ENCODE measurements at regions not wholly inside any gene's neighbourhood (a gene's known extent, or its start where the extent isn't known, plus 50 kb on each side); places are given as distances from the start of the nearest gene placed in this dataset.

GRCh38 chr18:40415176-40415791 lies 1539.8 kb upstream of the PIK3C3 start:
- TF ChIP-seq TAF1 (IDR thresholded peaks at IDR 0.05; ENCODE audit: borderline replicate concordance, insufficient read depth, low read length), result no peak
- TF ChIP-seq SIN3A (IDR thresholded peaks at IDR 0.05; ENCODE audit: borderline replicate concordance, insufficient read depth, low read length), result no peak
- TF ChIP-seq REST (IDR thresholded peaks at IDR 0.05; ENCODE audit: insufficient read depth in 1 of 2, low read depth in 2 of 2, low read length in 2 of 2), result no peak
- no peak for TF ChIP-seq POLR2AphosphoS5 (IDR thresholded peaks at IDR 0.05; ENCODE audit: low read depth, low read length)
- no peak for TF ChIP-seq FOXP2 (optimal IDR thresholded peaks at IDR 0.05; ENCODE audit: borderline replicate concordance, extremely low read depth, extremely low read length, insufficient read depth)

GRCh38 chr18:40414155-40414754 lies 1540.8 kb upstream of the PIK3C3 start:
- TF ChIP-seq POLR2AphosphoS5 (IDR thresholded peaks at IDR 0.05; ENCODE audit: low read depth, low read length) (no peak), SIN3A (IDR thresholded peaks at IDR 0.05; ENCODE audit: borderline replicate concordance, insufficient read depth, low read length) (no peak), FOXP2 (optimal IDR thresholded peaks at IDR 0.05; ENCODE audit: borderline replicate concordance, extremely low read depth, extremely low read length, insufficient read depth) (no peak), TAF1 (IDR thresholded peaks at IDR 0.05; ENCODE audit: borderline replicate concordance, insufficient read depth, low read length) (no peak), REST (IDR thresholded peaks at IDR 0.05; ENCODE audit: insufficient read depth in 1 of 2, low read depth in 2 of 2, low read length in 2 of 2) (no peak)

GRCh38 chr18:40413160-40413559 lies 1541.9 kb upstream of the PIK3C3 start:
- TF ChIP-seq FOXP2 (optimal IDR thresholded peaks at IDR 0.05; ENCODE audit: borderline replicate concordance, extremely low read depth, extremely low read length, insufficient read depth), result no peak
- no peak for TF ChIP-seq TAF1 (IDR thresholded peaks at IDR 0.05; ENCODE audit: borderline replicate concordance, insufficient read depth, low read length)
- TF ChIP-seq POLR2AphosphoS5 (IDR thresholded peaks at IDR 0.05; ENCODE audit: low read depth, low read length), result no peak
- no peak for TF ChIP-seq SIN3A (IDR thresholded peaks at IDR 0.05; ENCODE audit: borderline replicate concordance, insufficient read depth, low read length)
- no peak for TF ChIP-seq REST (IDR thresholded peaks at IDR 0.05; ENCODE audit: insufficient read depth in 1 of 2, low read depth in 2 of 2, low read length in 2 of 2)

DNA sequence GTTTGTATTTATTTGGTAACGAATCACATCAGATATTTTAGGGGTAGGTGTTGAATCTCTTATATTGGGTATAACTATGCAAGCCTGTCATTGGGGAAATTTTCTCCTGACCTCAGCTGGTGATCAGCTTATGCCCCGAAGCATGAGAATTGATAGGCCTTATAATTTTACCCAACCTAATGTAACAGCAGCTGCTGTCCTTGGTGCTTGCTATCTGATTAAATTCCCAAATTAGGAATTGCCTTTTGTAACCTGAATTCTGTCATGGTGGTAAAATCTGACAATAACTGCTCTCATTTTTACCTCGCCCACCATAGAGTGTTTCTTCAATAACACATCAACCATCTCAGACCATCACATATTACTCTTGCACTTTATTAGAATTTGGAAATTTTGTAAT lies 1542.6 kb upstream of the PIK3C3 start:
- no peak for TF ChIP-seq FOXP2 (optimal IDR thresholded peaks at IDR 0.05; ENCODE audit: borderline replicate concordance, extremely low read depth, extremely low read length, insufficient read depth)
- peak in 1 of 2 experiments; percentile 70; a peak in 2 of 4 replicates for TF ChIP-seq REST (IDR thresholded peaks at IDR 0.05; ENCODE audit: insufficient read depth in 1 of 2, low read depth in 2 of 2, low read length in 2 of 2)

Measured in PFSK-1 (cell line).